H9 (cell line): ENCODE measurements at regions not wholly inside any gene's neighbourhood (a gene's known extent, or its start where the extent isn't known, plus 50 kb on each side); places are given as distances from the start of the nearest gene placed in this dataset.

ENCODE experiments used
- DNase-seq: peaks from one replicate; pipeline ENCODE4 v3.0.0-alpha.2; 2017
- H2AFZ ChIP-seq: one replicate; pipeline ENCODE4 v1.6.1; 2013; ENCODE audit warnings: mild to moderate bottlenecking, low read length, control low read depth, moderate library complexity
- H2AK5ac ChIP-seq: 2 replicates; pipeline ENCODE4 v1.6.1; 2013; ENCODE audit warnings: low read length, control low read depth, mixed read lengths; ENCODE audit not compliant: insufficient read length
- H2BK120ac ChIP-seq: one replicate; pipeline ENCODE4 v1.6.1; 2013; ENCODE audit warnings: low read depth, mild to moderate bottlenecking, low read length, control low read depth, inconsistent platforms; ENCODE audit not compliant: poor library complexity, severe bottlenecking
- H2BK12ac ChIP-seq: 2 replicates; pipeline ENCODE4 v1.6.1; 2013; ENCODE audit warnings: low read length, control low read depth, mixed read lengths, low read depth; ENCODE audit not compliant: insufficient read length
- H2BK15ac ChIP-seq: 2 replicates; pipeline ENCODE4 v1.6.1; 2013; ENCODE audit warnings: low read depth, low read length, control low read depth
- H2BK20ac ChIP-seq: one replicate; pipeline ENCODE4 v1.6.1; 2013; ENCODE audit warnings: low read depth, mild to moderate bottlenecking, low read length, control low read depth, inconsistent platforms; ENCODE audit not compliant: poor library complexity, severe bottlenecking
- H2BK5ac ChIP-seq: 2 replicates; pipeline ENCODE4 v1.6.1; 2013; ENCODE audit warnings: low read length, control low read depth, mixed read lengths; ENCODE audit not compliant: insufficient read length
- H3K14ac ChIP-seq: 2 replicates; pipeline ENCODE4 v1.6.1; 2013; ENCODE audit warnings: low read length, control low read depth; ENCODE audit not compliant: insufficient read depth
- H3K18ac ChIP-seq: 2 replicates; pipeline ENCODE4 v1.6.1; 2013; ENCODE audit warnings: low read depth, mild to moderate bottlenecking, mixed read lengths, low read length, control low read depth; ENCODE audit not compliant: insufficient read length
- H3K23ac ChIP-seq: 2 replicates; pipeline ENCODE4 v1.6.1; 2013; ENCODE audit warnings: low read length, control low read depth, mixed read lengths, low read depth; ENCODE audit not compliant: insufficient read length
- H3K23me2 ChIP-seq: 2 replicates; pipeline ENCODE4 v1.6.1; 2013; ENCODE audit warnings: low read depth, mild to moderate bottlenecking, mixed read lengths, low read length, control low read depth; ENCODE audit not compliant: insufficient read length, poor library complexity, severe bottlenecking
- H3K27ac ChIP-seq: 2 replicates; pipeline ENCODE4 v1.5.1; 2013; ENCODE audit warnings: low read length, control low read depth, mixed read lengths, low read depth; ENCODE audit not compliant: insufficient read length
- H3K27me3 ChIP-seq: 2 replicates; pipeline ENCODE4 v1.6.1; 2013; ENCODE audit warnings: low read length, control low read depth, inconsistent platforms; ENCODE audit not compliant: insufficient read depth
- H3K4ac ChIP-seq: 2 replicates; pipeline ENCODE4 v1.6.1; 2013; ENCODE audit warnings: low read depth, mild to moderate bottlenecking, control low read depth, inconsistent platforms, low read length, moderate library complexity
- H3K4me1 ChIP-seq: 2 replicates; pipeline ENCODE4 v1.6.1; 2013; ENCODE audit warnings: low read length, control low read depth, inconsistent platforms; ENCODE audit not compliant: insufficient read depth
- H3K4me2 ChIP-seq: 2 replicates; pipeline ENCODE4 v1.6.1; 2013; ENCODE audit warnings: low read length, control low read depth, mixed read lengths; ENCODE audit not compliant: insufficient read length, insufficient read depth
- H3K56ac ChIP-seq: 2 replicates; pipeline ENCODE4 v1.6.1; 2013; ENCODE audit warnings: low read depth, mild to moderate bottlenecking, mixed read lengths, low read length, control low read depth; ENCODE audit not compliant: insufficient read length
- H3K79me1 ChIP-seq: 2 replicates; pipeline ENCODE4 v1.6.1; 2013; ENCODE audit warnings: low read depth, mild to moderate bottlenecking, moderate library complexity, low read length, control low read depth, inconsistent platforms; ENCODE audit not compliant: insufficient read depth, poor library complexity, severe bottlenecking
- H3K79me2 ChIP-seq: 2 replicates; pipeline ENCODE4 v1.6.1; 2013; ENCODE audit warnings: low read length, control low read depth, inconsistent platforms; ENCODE audit not compliant: insufficient read depth
- H3K9ac ChIP-seq: 2 replicates; pipeline ENCODE4 v1.6.1; 2013; ENCODE audit warnings: low read length, control low read depth, mixed read lengths; ENCODE audit not compliant: insufficient read length; ENCODE audit errors: extremely low read depth
- H3K9me3 ChIP-seq: one replicate; pipeline ENCODE4 v1.6.1; 2013; ENCODE audit warnings: low read depth, low read length, inconsistent platforms; ENCODE audit not compliant: control insufficient read depth
- H3T11ph ChIP-seq: one replicate; pipeline ENCODE4 v1.6.1; 2013; ENCODE audit warnings: mild to moderate bottlenecking, low read length, control low read depth, inconsistent platforms
- H4K20me1 ChIP-seq: one replicate; pipeline ENCODE4 v1.6.1; 2013; ENCODE audit not compliant: control insufficient read depth, insufficient read length, insufficient read depth
- H4K5ac ChIP-seq: 2 replicates; pipeline ENCODE4 v1.6.1; 2013; ENCODE audit warnings: low read depth, mild to moderate bottlenecking, mixed read lengths, low read length, control low read depth; ENCODE audit not compliant: insufficient read length
- H4K8ac ChIP-seq: replicated peaks from 2 replicates; pipeline ENCODE4 v1.6.1; 2013; ENCODE audit warnings: low read length, control low read depth, mixed read lengths, low read depth; ENCODE audit not compliant: insufficient read length
- H4K91ac ChIP-seq: 2 replicates; pipeline ENCODE4 v1.6.1; 2013; ENCODE audit warnings: low read depth, mild to moderate bottlenecking, moderate library complexity, mixed read lengths, low read length, control low read depth; ENCODE audit not compliant: insufficient read length
- H3K27ac Mint-ChIP-seq, 3 experiments: 2 replicates in 2 of 3; 3 replicates in 1 of 3; pipeline ENCODE4 v1.8.0; 2020 to 2021; ENCODE audit warnings: mixed read lengths in 3 of 3, mild to moderate bottlenecking in 1 of 3, moderate library complexity in 1 of 3
- H3K27me3 Mint-ChIP-seq: 2 replicates; pipeline ENCODE4 v1.8.0; 2021; ENCODE audit warnings: low read depth, mild to moderate bottlenecking, moderate library complexity, mixed read lengths
- H3K36me3 Mint-ChIP-seq, 3 experiments: 2 replicates in 2 of 3; 3 replicates in 1 of 3; pipeline ENCODE4 v1.8.0; 2020 to 2021; ENCODE audit warnings: low read depth in 3 of 3, mixed read lengths in 3 of 3; ENCODE audit not compliant: insufficient read depth in 1 of 3
- H3K4me1 Mint-ChIP-seq, 2 experiments: 2 replicates each; pipeline ENCODE4 v1.8.0; 2020; ENCODE audit warnings: mixed read lengths in 2 of 2
- H3K4me3 Mint-ChIP-seq, 2 experiments: 2 replicates in 1 of 2; 3 replicates in 1 of 2; pipeline ENCODE4 v1.8.0; 2020 to 2021; ENCODE audit warnings: mild to moderate bottlenecking in 2 of 2, mixed read lengths in 2 of 2, moderate library complexity in 1 of 2
- H3K9me3 Mint-ChIP-seq, 2 experiments: 2 replicates in 1 of 2; 3 replicates in 1 of 2; pipeline ENCODE4 v1.8.0; 2020; ENCODE audit warnings: mild to moderate bottlenecking in 2 of 2, mixed read lengths in 2 of 2, moderate library complexity in 1 of 2
- WGBS: extraction: QIAGEN DNeasy Blood & Tissue Kit; methylation state at CpG from one replicate; pipeline ENCODE4 v1.1.7; 2013; ENCODE audit warnings: missing lambda C conversion rate, low lambda C conversion rate, mixed read lengths; ENCODE audit not compliant: insufficient read length; ENCODE audit errors: extremely low coverage; 5-methylcytosine and 5-hydroxymethylcytosine counted together
- TF ChIP-seq, protein P1 (sequence below): fragments of 200-600 bp; sonication (generic); conservative IDR thresholded peaks from 3 replicates; pipeline ENCODE4 v1.8.0; 2021; ENCODE audit warnings: antibody characterized with exemption, mild to moderate bottlenecking

DNA sequence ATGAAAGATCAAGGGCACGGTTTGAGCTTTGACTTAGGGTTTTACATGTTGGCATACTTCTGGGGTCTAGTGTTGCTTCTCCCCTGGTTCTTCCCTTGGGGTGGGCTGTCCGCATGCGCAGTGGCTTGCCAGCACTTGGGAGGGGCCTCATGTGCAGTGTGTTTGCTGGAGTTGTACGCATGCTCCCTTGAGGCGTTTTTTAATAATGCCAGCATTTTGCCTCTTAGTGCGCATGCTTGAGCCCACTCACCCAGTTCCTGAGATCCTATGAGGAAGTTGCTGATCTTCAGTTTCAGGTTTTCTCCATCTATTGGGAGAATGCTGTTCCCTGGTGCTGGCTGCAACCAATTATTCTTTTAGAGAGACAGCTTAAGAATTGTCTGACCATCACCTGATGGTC, 113.4 kb upstream of the GPR141 start:
- Histone ChIP-seq H3K18ac (no peak overlapping the region), H3K4me2 (no peak overlapping the region), H4K91ac (no peak overlapping the region), H3K4ac (no peak overlapping the region), H4K5ac (no peak overlapping the region), H2AFZ (no peak overlapping the region), H3K79me2 (no peaks in the 10 kb centered on the region), H3K14ac (no peak overlapping the region), H2BK120ac (no peak overlapping the region), H3K27me3 (no peaks in the 10 kb centered on the region), H2BK12ac (no peak overlapping the region), H3K23ac (no peak overlapping the region), H3T11ph (no peak overlapping the region), H4K20me1 (no peaks in the 10 kb centered on the region), H2BK15ac (no peak overlapping the region), H4K8ac (no peak overlapping the region), H3K4me1 (no peaks in the 10 kb centered on the region), H3K9me3 (no peaks in the 10 kb centered on the region), H3K27ac (no peak overlapping the region), H3K23me2 (no peaks in the 10 kb centered on the region), H3K56ac (no peak overlapping the region), H2BK20ac (no peak overlapping the region), H3K79me1 (no peaks in the 10 kb centered on the region), H3K9ac (no peak overlapping the region), H2BK5ac (no peak overlapping the region), H2AK5ac (no peak overlapping the region)
- DNase-seq, result no peak
- TF ChIP-seq, protein P1, sequence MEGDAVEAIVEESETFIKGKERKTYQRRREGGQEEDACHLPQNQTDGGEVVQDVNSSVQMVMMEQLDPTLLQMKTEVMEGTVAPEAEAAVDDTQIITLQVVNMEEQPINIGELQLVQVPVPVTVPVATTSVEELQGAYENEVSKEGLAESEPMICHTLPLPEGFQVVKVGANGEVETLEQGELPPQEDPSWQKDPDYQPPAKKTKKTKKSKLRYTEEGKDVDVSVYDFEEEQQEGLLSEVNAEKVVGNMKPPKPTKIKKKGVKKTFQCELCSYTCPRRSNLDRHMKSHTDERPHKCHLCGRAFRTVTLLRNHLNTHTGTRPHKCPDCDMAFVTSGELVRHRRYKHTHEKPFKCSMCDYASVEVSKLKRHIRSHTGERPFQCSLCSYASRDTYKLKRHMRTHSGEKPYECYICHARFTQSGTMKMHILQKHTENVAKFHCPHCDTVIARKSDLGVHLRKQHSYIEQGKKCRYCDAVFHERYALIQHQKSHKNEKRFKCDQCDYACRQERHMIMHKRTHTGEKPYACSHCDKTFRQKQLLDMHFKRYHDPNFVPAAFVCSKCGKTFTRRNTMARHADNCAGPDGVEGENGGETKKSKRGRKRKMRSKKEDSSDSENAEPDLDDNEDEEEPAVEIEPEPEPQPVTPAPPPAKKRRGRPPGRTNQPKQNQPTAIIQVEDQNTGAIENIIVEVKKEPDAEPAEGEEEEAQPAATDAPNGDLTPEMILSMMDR, result no peak
- Mint-ChIP-seq H3K9me3 (no peaks in the 10 kb centered on the region; a peak in 1 of 5 replicates), H3K36me3 (no peaks in the 10 kb centered on the region), H3K4me1 (peaks cover 0 to under 1% of the 10 kb centered on the region in 2 experiments; a peak in 1 of 4 replicates), H3K4me3 (no peak overlapping the region), H3K27me3 (peaks cover 2% of the 10 kb centered on the region; the same call in 1 of the 2 replicates), H3K27ac (no peak overlapping the region)
- WGBS, result no CpG with 5 or more reads among the region's 6 CpGs
